HCT116 (cell line): ENCODE measurements at regions not wholly inside any gene's neighbourhood (a gene's known extent, or its start where the extent isn't known, plus 50 kb on each side); places are given as distances from the start of the nearest gene placed in this dataset.

Experiments used
- ATAC-seq: fragments of 200-7000 bp; cut with Tn5 transposase; 2 replicates; pipeline ENCODE4 v1.9.1; 2020; ENCODE audit warnings: mild to moderate bottlenecking, moderate library complexity
- BruUV-seq: library from RNA; stranded (reverse); fragments of 400-500 nt; replicated peaks from 2 replicates; lab custom pipeline; 2021; lab: Mats Ljungman, UMichigan
- CTCF ChIA-PET: fragments of 300-600 bp; sonication (Branson Sonifier 250); formaldehyde crosslinking; loops from one replicate; lab custom pipeline; 2021; ENCODE audit warnings: antibody characterized with exemption; lab: Charles Lee
- POLR2A ChIA-PET: fragments of 300-600, 350-600 bp; sonication (Branson Sonifier 250); formaldehyde crosslinking; loops from one replicate; lab custom pipeline; 2021; ENCODE audit warnings: antibody characterized with exemption; lab: Charles Lee
- RAD21 ChIA-PET, 2 experiments: fragments of 300-600 bp; sonication (Branson Sonifier 250); formaldehyde crosslinking; loops; one replicate each; lab custom pipeline; 2023; ENCODE audit warnings: low total read pairs in 2 of 2; ENCODE audit not compliant: uncharacterized antibody in 2 of 2, unreplicated experiment in 2 of 2, low non-redundant PET in 1 of 2; lab: Charles Lee
- DNase-seq: peaks from one replicate; pipeline ENCODE4 v3.0.0-alpha.2; 2010; ENCODE audit warnings: low read depth, low spot score
- H2AFZ ChIP-seq: fragments of 200-600 bp; shearing (Covaris generic), sonication (generic); 2 replicates; pipeline ENCODE4 v1.6.1; 2017; ENCODE audit warnings: low read depth, mixed run types, mixed read lengths, antibody characterized with exemption, low read length; ENCODE audit not compliant: poor library complexity, severe bottlenecking
- H3K27ac ChIP-seq: 2 replicates; pipeline ENCODE4 v1.5.1; 2012; ENCODE audit warnings: low read depth, low read length
- H3K27me3 ChIP-seq: fragments of 200-600 bp; sonication (generic); 2 replicates; pipeline ENCODE4 v1.6.1; 2016; ENCODE audit warnings: mixed run types, low read length, mixed read lengths; ENCODE audit not compliant: insufficient read depth
- H3K36me3 ChIP-seq, 2 experiments: fragments of 200-500 bp in 1 of 2; fragments of 200-600 bp in 1 of 2; sonication (Bioruptor generic) in 1 of 2; sonication (generic) in 1 of 2; 2 replicates each; pipeline versions ENCODE4 v1.5.1 to v1.6.1; 2014 to 2016; ENCODE audit warnings: low read length in 2 of 2, inconsistent platforms in 1 of 2, mixed read lengths in 1 of 2, mixed run types in 1 of 2; ENCODE audit not compliant: insufficient read depth in 2 of 2, control insufficient read depth in 1 of 2
- H3K4me1 ChIP-seq, 2 experiments: fragments of 200-600 bp in 1 of 2; sonication (generic) in 1 of 2; 2 replicates each; pipeline versions ENCODE4 v1.5.1 to v1.6.1; 2012 to 2017; ENCODE audit warnings: low read length in 2 of 2, inconsistent platforms in 1 of 2, mild to moderate bottlenecking in 1 of 2, mixed read lengths in 1 of 2, mixed run types in 1 of 2, moderate library complexity in 1 of 2; ENCODE audit not compliant: insufficient read depth in 2 of 2, control insufficient read depth in 1 of 2
- H3K4me2 ChIP-seq: fragments of 200-600 bp; sonication (generic); 2 replicates; pipeline ENCODE4 v1.6.1; 2017; ENCODE audit warnings: mixed run types, low read length, mixed read lengths
- H3K4me3 ChIP-seq, 2 experiments: fragments of 200-600 bp in 1 of 2; sonication (generic) in 1 of 2; replicated peaks in 1 of 2; 2 replicates each; pipeline ENCODE4 v1.5.1; 2011 to 2016; ENCODE audit warnings: low read length in 2 of 2, control low read depth in 1 of 2, low read depth in 1 of 2, mild to moderate bottlenecking in 1 of 2, mixed read lengths in 1 of 2, mixed run types in 1 of 2
- H3K79me2 ChIP-seq: fragments of 200-600 bp; sonication (generic); 2 replicates; pipeline ENCODE4 v1.6.1; 2017; ENCODE audit warnings: mild to moderate bottlenecking, mixed run types, low read length, moderate library complexity, mixed read lengths; ENCODE audit not compliant: insufficient read depth
- H3K9ac ChIP-seq: fragments of 200-600 bp; sonication (generic); 2 replicates; pipeline ENCODE4 v1.6.1; 2016; ENCODE audit warnings: low read length, mixed read lengths
- H3K9me2 ChIP-seq: fragments of 200-600 bp; sonication (generic), shearing (Covaris generic); 2 replicates; pipeline ENCODE4 v1.6.1; 2017; ENCODE audit warnings: mixed run types, mild to moderate bottlenecking, moderate library complexity; ENCODE audit not compliant: insufficient read depth
- H3K9me3 ChIP-seq, 2 experiments: fragments of 200-500 bp in 1 of 2; fragments of 200-600 bp in 1 of 2; sonication (Bioruptor generic) in 1 of 2; sonication (generic) in 1 of 2; 2 replicates each; pipeline ENCODE4 v1.6.1; 2014 to 2017; ENCODE audit warnings: low read length in 2 of 2, mixed read lengths in 2 of 2, inconsistent platforms in 1 of 2, low read depth in 1 of 2, mild to moderate bottlenecking in 1 of 2, mixed run types in 1 of 2, moderate library complexity in 1 of 2; ENCODE audit not compliant: control insufficient read depth in 1 of 2, insufficient read depth in 1 of 2
- H4K20me1 ChIP-seq: fragments of 200-600 bp; sonication (generic), shearing (Covaris generic); 2 replicates; pipeline ENCODE4 v1.6.1; 2017; ENCODE audit warnings: mixed run types, mild to moderate bottlenecking, moderate library complexity; ENCODE audit not compliant: insufficient read depth
- CEBPB ChIP-seq: IDR thresholded peaks from 2 replicates; pipeline ENCODE4 v1.6.1; 2012; ENCODE audit warnings: low read depth
- EGR1 ChIP-seq: IDR thresholded peaks from 2 replicates; pipeline ENCODE4 v1.6.1; 2012; ENCODE audit warnings: low read depth
- POLR2AphosphoS5 ChIP-seq: IDR thresholded peaks from 2 replicates; pipeline ENCODE4 v1.6.1; 2011; ENCODE audit warnings: mild to moderate bottlenecking, low read depth, low read length, moderate library complexity
- SIN3A ChIP-seq: IDR thresholded peaks from 2 replicates; pipeline ENCODE4 v1.6.1; 2012; ENCODE audit warnings: low read depth
- SP1 ChIP-seq: IDR thresholded peaks from 2 replicates; pipeline ENCODE4 v1.6.1; 2012; ENCODE audit warnings: low read depth
- ZFX ChIP-seq: fragments of 450-650 bp; IDR thresholded peaks from 2 replicates; pipeline ENCODE4 v1.6.1; 2017
- intact Hi-C: fragments of 100-400 bp; cut with micrococcal nuclease; formaldehyde crosslinking; loops from 2 replicates; pipeline ENCODE4 v1.10.0; 2022
- TF ChIP-seq, protein P1 (sequence below): IDR thresholded peaks from 2 replicates; pipeline ENCODE4 v1.6.1; 2012; ENCODE audit warnings: low read depth

DNA sequence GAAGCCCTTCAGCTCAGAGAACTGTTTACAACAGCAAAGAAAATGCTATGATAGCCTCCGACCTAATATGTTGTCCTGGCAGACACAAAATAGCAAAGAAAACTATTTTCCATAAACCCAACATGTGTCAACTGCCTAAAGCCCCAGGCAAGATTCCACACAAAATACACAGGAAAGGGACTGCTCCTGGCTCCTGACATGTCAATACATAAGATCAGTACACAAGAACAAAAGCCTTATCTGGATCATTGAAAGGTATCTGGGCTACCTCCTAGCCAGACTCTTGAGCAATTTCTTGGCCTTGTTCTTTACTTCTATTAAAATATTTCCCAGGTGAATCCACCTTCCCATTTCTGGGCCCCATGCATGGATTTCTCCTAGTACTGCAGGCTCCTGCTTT, 242.3 kb upstream of the GRIP1 start:
- intact Hi-C loops = no loop called here
- H3K9me2 ChIP-seq = no peaks in the 10 kb centered on the region
- no peaks in the 10 kb centered on the region for H3K36me3 ChIP-seq
- H4K20me1 ChIP-seq = no peaks in the 10 kb centered on the region
- no peak overlapping the region for H3K4me3 ChIP-seq
- H3K4me2 ChIP-seq = no peak overlapping the region
- H3K9me3 ChIP-seq = no peaks in the 10 kb centered on the region
- no peak for DNase-seq
- H3K9ac ChIP-seq = no peak overlapping the region
- CTCF ChIA-PET = no interaction called here
- ATAC-seq = no peak
- BruUV-seq = no TSS peak
- no peak overlapping the region for H3K27ac ChIP-seq
- H3K4me1 ChIP-seq = no peaks in the 10 kb centered on the region
- no peaks in the 10 kb centered on the region for H3K79me2 ChIP-seq
- TF ChIP-seq EGR1 (no peak), SP1 (no peak), SIN3A (no peak), CEBPB (no peak), POLR2AphosphoS5 (no peak), ZFX (no peak)
- no peak overlapping the region for H2AFZ ChIP-seq
- H3K27me3 ChIP-seq = peaks cover 34% of the 10 kb centered on the region
- POLR2A ChIA-PET = no interaction called here
- RAD21 ChIA-PET = no interaction called here

DNA sequence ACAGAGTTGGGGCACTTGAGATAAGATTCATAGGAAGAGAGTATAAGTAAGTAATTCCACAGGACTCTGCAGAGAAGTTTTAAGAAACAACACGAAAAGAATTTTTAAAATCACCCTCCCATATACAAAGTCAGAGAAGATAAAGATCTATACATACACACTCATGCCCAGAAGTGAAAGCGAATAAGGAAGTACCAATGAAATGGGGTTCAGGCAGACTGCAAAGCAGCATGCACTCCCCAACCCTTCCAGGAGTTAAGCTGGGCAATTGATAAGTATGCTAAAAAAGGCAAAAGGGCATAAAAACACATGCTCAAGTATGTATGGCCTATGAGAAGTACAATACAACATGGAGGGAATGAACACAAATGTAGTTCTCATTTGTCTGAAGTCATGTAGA, 246.2 kb upstream of the GRIP1 start:
- DNase-seq (no peak), ATAC-seq (no peak)
- Histone ChIP-seq H3K4me1 (no peaks in the 10 kb centered on the region), H3K9me2 (no peaks in the 10 kb centered on the region), H4K20me1 (no peaks in the 10 kb centered on the region), H2AFZ (no peak overlapping the region), H3K27me3 (peaks cover 57% of the 10 kb centered on the region), H3K4me3 (no peak overlapping the region), H3K27ac (no peak overlapping the region)
- ChIA-PET CTCF (no interaction called here), POLR2A (no interaction called here), RAD21 (no interaction called here)
- intact Hi-C loops = no loop called here
- TF ChIP-seq, protein P1, sequence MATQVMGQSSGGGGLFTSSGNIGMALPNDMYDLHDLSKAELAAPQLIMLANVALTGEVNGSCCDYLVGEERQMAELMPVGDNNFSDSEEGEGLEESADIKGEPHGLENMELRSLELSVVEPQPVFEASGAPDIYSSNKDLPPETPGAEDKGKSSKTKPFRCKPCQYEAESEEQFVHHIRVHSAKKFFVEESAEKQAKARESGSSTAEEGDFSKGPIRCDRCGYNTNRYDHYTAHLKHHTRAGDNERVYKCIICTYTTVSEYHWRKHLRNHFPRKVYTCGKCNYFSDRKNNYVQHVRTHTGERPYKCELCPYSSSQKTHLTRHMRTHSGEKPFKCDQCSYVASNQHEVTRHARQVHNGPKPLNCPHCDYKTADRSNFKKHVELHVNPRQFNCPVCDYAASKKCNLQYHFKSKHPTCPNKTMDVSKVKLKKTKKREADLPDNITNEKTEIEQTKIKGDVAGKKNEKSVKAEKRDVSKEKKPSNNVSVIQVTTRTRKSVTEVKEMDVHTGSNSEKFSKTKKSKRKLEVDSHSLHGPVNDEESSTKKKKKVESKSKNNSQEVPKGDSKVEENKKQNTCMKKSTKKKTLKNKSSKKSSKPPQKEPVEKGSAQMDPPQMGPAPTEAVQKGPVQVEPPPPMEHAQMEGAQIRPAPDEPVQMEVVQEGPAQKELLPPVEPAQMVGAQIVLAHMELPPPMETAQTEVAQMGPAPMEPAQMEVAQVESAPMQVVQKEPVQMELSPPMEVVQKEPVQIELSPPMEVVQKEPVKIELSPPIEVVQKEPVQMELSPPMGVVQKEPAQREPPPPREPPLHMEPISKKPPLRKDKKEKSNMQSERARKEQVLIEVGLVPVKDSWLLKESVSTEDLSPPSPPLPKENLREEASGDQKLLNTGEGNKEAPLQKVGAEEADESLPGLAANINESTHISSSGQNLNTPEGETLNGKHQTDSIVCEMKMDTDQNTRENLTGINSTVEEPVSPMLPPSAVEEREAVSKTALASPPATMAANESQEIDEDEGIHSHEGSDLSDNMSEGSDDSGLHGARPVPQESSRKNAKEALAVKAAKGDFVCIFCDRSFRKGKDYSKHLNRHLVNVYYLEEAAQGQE = no peak
- TF ChIP-seq, all 23 proteins: peak for 0
- no peak overlapping the region for H3K9ac ChIP-seq
- H3K9me3 ChIP-seq = no peaks in the 10 kb centered on the region
- no TSS peak for BruUV-seq
- no peaks in the 10 kb centered on the region for H3K79me2 ChIP-seq
- H3K36me3 ChIP-seq = no peaks in the 10 kb centered on the region
- H3K4me2 ChIP-seq = no peak overlapping the region
